ENCODE measurements at regions not wholly inside any gene's neighbourhood (a gene's known extent, or its start where the extent isn't known, plus 50 kb on each side); places are given as distances from the start of the nearest gene placed in this dataset.

DNA sequence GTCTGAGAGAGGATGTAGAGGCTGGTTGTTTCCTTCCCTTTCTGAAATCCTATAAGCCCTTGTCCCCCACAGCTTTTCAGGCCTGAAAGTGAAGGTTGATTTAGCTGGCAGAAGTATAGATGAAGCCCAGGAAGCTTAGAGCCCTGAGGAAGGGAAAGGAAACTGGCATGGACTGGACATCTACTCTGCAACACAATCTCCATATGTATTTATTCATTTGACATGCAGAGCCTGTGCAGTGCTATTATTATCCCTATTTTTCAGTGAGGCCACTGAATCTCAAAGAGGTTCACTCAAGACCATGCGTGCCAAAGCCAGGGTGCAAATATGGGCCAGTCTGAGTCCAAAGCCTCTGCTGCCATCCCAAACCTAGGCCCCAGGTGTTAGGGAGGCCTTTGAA is 78.5 kb upstream of the KCND3 start:
- H3K9ac ChIP-seq (ENCODE audit: control insufficient read depth, extremely low read depth, insufficient read depth, low read length) = no peak overlapping the region
- H3K4me1 ChIP-seq (ENCODE audit: control insufficient read depth, extremely low read depth, insufficient read depth, low read length) = peaks cover 3% of the 10 kb centered on the region
- no peak for FAIRE-seq
- H3K79me2 ChIP-seq (ENCODE audit: control insufficient read depth, insufficient read depth, low read length) = no peaks in the 10 kb centered on the region
- no peak overlapping the region for H3K4me2 ChIP-seq (ENCODE audit: control insufficient read depth, extremely low read depth, insufficient read depth, low read depth, low read length)
- H3K27me3 ChIP-seq (ENCODE audit: control insufficient read depth, extremely low read depth, insufficient read depth, low read length) = no peaks in the 10 kb centered on the region
- dilution Hi-C loops (cut with MboI; ENCODE audit: extremely low pct_ligation_motif_present, low sequenced_read_pairs) = no loop called here
- DNase-seq (ENCODE audit: low read depth, low spot score) = no peak
- no peaks in the 10 kb centered on the region for H3K9me1 ChIP-seq (ENCODE audit: control insufficient read depth, extremely low read depth, insufficient read depth, low read length)
- no peaks in the 10 kb centered on the region for H3K9me3 ChIP-seq (ENCODE audit: control insufficient read depth, low read depth, low read length)
- H4K20me1 ChIP-seq (ENCODE audit: control insufficient read depth, extremely low read depth, insufficient read depth, low read length) = no peaks in the 10 kb centered on the region
- H3K4me3 ChIP-seq (ENCODE audit: control insufficient read depth in 2 of 3, extremely low read depth in 1 of 3, insufficient read depth in 2 of 3, low read depth in 1 of 3, low read length in 3 of 3) = no peak overlapping the region
- H3K27ac ChIP-seq (ENCODE audit: control insufficient read depth, insufficient read depth, low read length) = no peak overlapping the region
- TF ChIP-seq, protein P1, sequence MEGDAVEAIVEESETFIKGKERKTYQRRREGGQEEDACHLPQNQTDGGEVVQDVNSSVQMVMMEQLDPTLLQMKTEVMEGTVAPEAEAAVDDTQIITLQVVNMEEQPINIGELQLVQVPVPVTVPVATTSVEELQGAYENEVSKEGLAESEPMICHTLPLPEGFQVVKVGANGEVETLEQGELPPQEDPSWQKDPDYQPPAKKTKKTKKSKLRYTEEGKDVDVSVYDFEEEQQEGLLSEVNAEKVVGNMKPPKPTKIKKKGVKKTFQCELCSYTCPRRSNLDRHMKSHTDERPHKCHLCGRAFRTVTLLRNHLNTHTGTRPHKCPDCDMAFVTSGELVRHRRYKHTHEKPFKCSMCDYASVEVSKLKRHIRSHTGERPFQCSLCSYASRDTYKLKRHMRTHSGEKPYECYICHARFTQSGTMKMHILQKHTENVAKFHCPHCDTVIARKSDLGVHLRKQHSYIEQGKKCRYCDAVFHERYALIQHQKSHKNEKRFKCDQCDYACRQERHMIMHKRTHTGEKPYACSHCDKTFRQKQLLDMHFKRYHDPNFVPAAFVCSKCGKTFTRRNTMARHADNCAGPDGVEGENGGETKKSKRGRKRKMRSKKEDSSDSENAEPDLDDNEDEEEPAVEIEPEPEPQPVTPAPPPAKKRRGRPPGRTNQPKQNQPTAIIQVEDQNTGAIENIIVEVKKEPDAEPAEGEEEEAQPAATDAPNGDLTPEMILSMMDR (optimal IDR thresholded peaks at IDR 0.05 in 1 of 3, IDR thresholded peaks at IDR 0.05 in 1 of 3, conservative IDR thresholded peaks at IDR 0.05 in 1 of 3; ENCODE audit: extremely low read depth in 1 of 3, insufficient read depth in 2 of 3, low read length in 3 of 3) = no peak
- no peak for TF ChIP-seq EZH2 (IDR thresholded peaks at IDR 0.05; ENCODE audit: low read length)
- no peak overlapping the region for H2AFZ ChIP-seq (ENCODE audit: control insufficient read depth, low read length)
- no peaks in the 10 kb centered on the region for H3K36me3 ChIP-seq (ENCODE audit: control insufficient read depth in 2 of 2, extremely low read depth in 1 of 2, insufficient read depth in 2 of 2, low read length in 2 of 2)

DNA sequence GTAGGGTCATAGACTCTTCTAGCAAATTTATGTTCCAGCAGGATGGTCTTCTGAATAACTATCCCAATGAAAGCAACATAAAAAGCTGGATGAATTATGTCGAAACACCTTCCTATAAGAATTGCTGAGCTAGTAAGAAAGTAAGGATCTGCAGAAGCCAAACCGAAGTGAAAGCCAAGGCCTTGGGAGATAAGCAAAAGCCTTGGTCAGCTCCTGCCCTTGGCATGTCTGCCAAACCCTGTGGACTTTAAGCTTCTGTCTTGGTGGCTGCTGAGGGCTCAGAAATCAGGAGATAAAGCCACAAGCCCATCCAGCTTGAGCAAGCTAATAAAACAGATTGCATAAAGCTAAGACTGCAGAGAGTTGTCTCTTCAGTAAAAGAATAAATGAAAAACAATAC is 81.2 kb upstream of the KCND3 start:
- H3K27ac ChIP-seq (ENCODE audit: control insufficient read depth, insufficient read depth, low read length) = no peak overlapping the region
- FAIRE-seq = no peak
- dilution Hi-C loops (cut with MboI; ENCODE audit: extremely low pct_ligation_motif_present, low sequenced_read_pairs) = no loop called here

More for the DNA sequence above, 81.2 kb upstream of the KCND3 start:
- Histone ChIP-seq H3K9ac (ENCODE audit: control insufficient read depth, extremely low read depth, insufficient read depth, low read length) (no peak overlapping the region), H3K4me1 (ENCODE audit: control insufficient read depth, extremely low read depth, insufficient read depth, low read length) (no peaks in the 10 kb centered on the region), H3K79me2 (ENCODE audit: control insufficient read depth, insufficient read depth, low read length) (no peaks in the 10 kb centered on the region), H3K9me1 (ENCODE audit: control insufficient read depth, extremely low read depth, insufficient read depth, low read length) (no peaks in the 10 kb centered on the region), H3K27me3 (ENCODE audit: control insufficient read depth, extremely low read depth, insufficient read depth, low read length) (no peaks in the 10 kb centered on the region), H2AFZ (ENCODE audit: control insufficient read depth, low read length) (no peak overlapping the region), H3K36me3 (ENCODE audit: control insufficient read depth in 2 of 2, extremely low read depth in 1 of 2, insufficient read depth in 2 of 2, low read length in 2 of 2) (no peaks in the 10 kb centered on the region), H3K4me2 (ENCODE audit: control insufficient read depth, extremely low read depth, insufficient read depth, low read depth, low read length) (no peak overlapping the region), H3K4me3 (ENCODE audit: control insufficient read depth in 2 of 3, extremely low read depth in 1 of 3, insufficient read depth in 2 of 3, low read depth in 1 of 3, low read length in 3 of 3) (no peak overlapping the region), H3K9me3 (ENCODE audit: control insufficient read depth, low read depth, low read length) (no peaks in the 10 kb centered on the region), H4K20me1 (ENCODE audit: control insufficient read depth, extremely low read depth, insufficient read depth, low read length) (no peaks in the 10 kb centered on the region)
- no peak for DNase-seq (ENCODE audit: low read depth, low spot score)
- TF ChIP-seq, protein P1 (optimal IDR thresholded peaks at IDR 0.05 in 1 of 3, IDR thresholded peaks at IDR 0.05 in 1 of 3, conservative IDR thresholded peaks at IDR 0.05 in 1 of 3; ENCODE audit: extremely low read depth in 1 of 3, insufficient read depth in 2 of 3, low read length in 3 of 3) = no peak
- TF ChIP-seq EZH2 (IDR thresholded peaks at IDR 0.05; ENCODE audit: low read length) = no peak
